HG03354 (cell line): ENCODE measurements at regions not wholly inside any gene's neighbourhood (a gene's known extent, or its start where the extent isn't known, plus 50 kb on each side); places are given as distances from the start of the nearest gene placed in this dataset.
A peak's percentile ranks its signal among the peaks of the same experiment; 100 is the strongest.

Experiments
- ATAC-seq: cut with Tn5 transposase; IDR thresholded peaks from one replicate; pipeline ENCODE4 v1.9.1; 2021; ENCODE audit warnings: mild to moderate bottlenecking; ENCODE audit not compliant: unreplicated experiment, poor library complexity, severe bottlenecking

GRCh38 chr4:53921856-53922255 is 142.5 kb downstream of the CHIC2 start:
- no peak for ATAC-seq

GRCh38 chr4:53920883-53921282 is 143.5 kb downstream of the CHIC2 start:
- no peak for ATAC-seq

- ATAC-seq: no peak
Observed at GRCh38 chr4:53920116-53920515, 144.3 kb downstream of the CHIC2 start.

- ATAC-seq: no peak
Observed at GRCh38 chr4:53919535-53919934, 144.9 kb downstream of the CHIC2 start.

GRCh38 chr4:53917729-53918128 is 146.7 kb downstream of the CHIC2 start:
- ATAC-seq: no peak

- ATAC-seq: no peak
Observed at GRCh38 chr4:53916431-53916889, 147.9 kb downstream of the CHIC2 start.

GRCh38 chr4:53914313-53915016 is 149.9 kb downstream of the CHIC2 start:
- no peak for ATAC-seq

- ATAC-seq: no peak
Observed at GRCh38 chr4:53913771-53914170, 150.6 kb downstream of the CHIC2 start.

GRCh38 chr4:53912766-53913497 is 151.5 kb downstream of the CHIC2 start:
- ATAC-seq: no peak

GRCh38 chr4:53908661-53909078 is 155.7 kb downstream of the CHIC2 start:
- ATAC-seq: peak; percentile 74

GRCh38 chr4:53907772-53908171 is 156.6 kb downstream of the CHIC2 start:
- no peak for ATAC-seq

- ATAC-seq: no peak
Observed at GRCh38 chr4:53906606-53907190, 157.7 kb downstream of the CHIC2 start.

GRCh38 chr4:53905941-53906377 is 158.4 kb downstream of the CHIC2 start:
- peak; percentile 48 for ATAC-seq

GRCh38 chr4:53905276-53905940 is 159.0 kb downstream of the CHIC2 start:
- no peak for ATAC-seq

- no peak for ATAC-seq
Observed at GRCh38 chr4:53902786-53903185, 161.6 kb downstream of the CHIC2 start.

GRCh38 chr4:53900271-53900649 is 164.1 kb downstream of the CHIC2 start:
- ATAC-seq: no peak

- no peak for ATAC-seq
Observed at GRCh38 chr4:53899586-53900270, 164.7 kb downstream of the CHIC2 start.

GRCh38 chr4:53895137-53895536 is 169.3 kb downstream of the CHIC2 start:
- no peak for ATAC-seq

GRCh38 chr4:53890461-53890860 is 173.9 kb downstream of the CHIC2 start:
- no peak for ATAC-seq
